Activated T-cell treated with anti-CD3 and anti-CD28 coated beads, Interleukin-2, amount 50 U/mL, for 4 hours (primary cell): ENCODE measurements at regions not wholly inside any gene's neighbourhood (a gene's known extent, or its start where the extent isn't known, plus 50 kb on each side); places are given as distances from the start of the nearest gene placed in this dataset.

Experiments
- ATAC-seq, 2 donors: fragments of 200-7000 bp; cut with Tn5 transposase; one replicate each; pipeline ENCODE4 v1.10.0; 2021
- DNase-seq: peaks from one replicate; pipeline ENCODE4 v3.0.0-alpha.2; 2020
- H3K27me3 Mint-ChIP-seq: one replicate; pipeline ENCODE4 v1.8.0; 2021; ENCODE audit warnings: low read depth, mixed read lengths
- H3K36me3 Mint-ChIP-seq: one replicate; pipeline ENCODE4 v1.8.0; 2022; ENCODE audit warnings: mixed read lengths; ENCODE audit not compliant: insufficient read depth
- H3K4me1 Mint-ChIP-seq: one replicate; pipeline ENCODE4 v1.8.0; 2021; ENCODE audit warnings: low read depth, mixed read lengths
- H3K4me3 Mint-ChIP-seq: one replicate; pipeline ENCODE4 v1.8.0; 2021; ENCODE audit warnings: mild to moderate bottlenecking, moderate library complexity, mixed read lengths
- H3K9me3 Mint-ChIP-seq: one replicate; pipeline ENCODE4 v1.8.0; 2021; ENCODE audit warnings: mixed read lengths

DNA sequence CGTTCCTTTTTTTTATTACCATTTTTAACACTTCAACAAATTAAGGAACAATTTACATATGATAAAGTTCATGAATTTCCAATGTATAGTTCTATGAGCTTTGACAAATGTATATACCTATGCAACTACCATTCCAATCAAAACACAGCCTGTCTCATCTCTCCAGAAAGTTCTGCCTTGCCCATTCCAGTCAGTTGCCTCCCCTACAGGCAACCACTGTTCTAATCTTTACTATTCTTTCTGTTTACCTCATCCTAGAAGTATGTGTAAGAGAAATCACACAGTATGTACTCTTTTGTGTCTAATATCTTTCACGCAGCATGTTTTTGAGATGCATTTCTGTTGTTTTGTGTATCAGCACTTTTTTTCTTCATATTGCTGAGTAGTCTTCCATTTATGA lies 224.9 kb downstream of the KIT start:
- H3K27me3 Mint-ChIP-seq = no peaks in the 10 kb centered on the region
- no peaks in the 10 kb centered on the region for H3K36me3 Mint-ChIP-seq
- DNase-seq = no peak
- H3K4me1 Mint-ChIP-seq = no peaks in the 10 kb centered on the region
- no peaks in the 10 kb centered on the region for H3K9me3 Mint-ChIP-seq
- H3K4me3 Mint-ChIP-seq = no peak overlapping the region
- no peak for ATAC-seq

DNA sequence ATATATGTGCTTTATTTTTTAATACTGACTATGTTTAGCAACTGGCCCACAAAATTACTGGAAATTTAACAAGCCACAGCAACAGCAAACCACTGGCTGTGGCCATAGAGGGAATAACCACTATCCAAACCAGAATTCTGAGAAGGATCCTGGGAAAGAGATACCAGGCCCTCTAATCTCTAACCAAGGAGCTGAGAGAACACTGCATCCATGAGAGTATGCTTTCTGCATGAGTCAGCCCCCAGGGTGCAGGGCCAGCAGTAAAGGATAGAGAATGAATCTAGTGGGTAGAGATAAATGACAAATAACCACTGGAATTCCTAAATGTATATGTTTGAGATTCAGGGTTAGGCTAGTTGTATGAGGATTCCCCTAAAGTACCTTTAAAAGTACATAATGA lies 221.8 kb downstream of the KIT start:
- no peaks in the 10 kb centered on the region for H3K4me1 Mint-ChIP-seq

DNA sequence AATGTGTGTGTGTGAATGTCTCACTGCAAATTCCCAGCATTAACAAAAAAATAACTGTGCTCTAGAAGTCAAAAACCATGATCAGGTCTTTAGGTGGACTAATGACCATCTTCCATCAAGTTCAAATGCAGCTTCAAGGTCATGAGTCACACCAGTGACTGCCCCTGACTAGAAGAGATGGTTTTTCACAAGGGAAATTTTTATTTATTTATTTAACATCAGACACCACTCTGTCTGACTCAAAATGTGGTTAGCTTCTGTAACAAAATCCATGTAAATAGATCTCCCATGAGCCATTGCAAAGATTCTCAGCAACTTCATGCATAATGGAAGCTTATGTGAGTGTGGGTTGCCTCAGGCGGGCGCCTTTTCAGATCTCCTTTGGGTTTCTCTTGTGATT lies 219.2 kb downstream of the KIT start:
- Mint-ChIP-seq H3K27me3 (no peaks in the 10 kb centered on the region), H3K4me3 (no peak overlapping the region), H3K4me1 (no peaks in the 10 kb centered on the region), H3K36me3 (no peaks in the 10 kb centered on the region), H3K9me3 (peaks cover 8% of the 10 kb centered on the region)
- ATAC-seq (no peak), DNase-seq (no peak)

More for the DNA sequence above, 221.8 kb downstream of the KIT start:
- DNase-seq = no peak
- no peak for ATAC-seq
- Mint-ChIP-seq H3K9me3 (peaks cover 8% of the 10 kb centered on the region), H3K4me3 (no peak overlapping the region), H3K27me3 (no peaks in the 10 kb centered on the region), H3K36me3 (no peaks in the 10 kb centered on the region)

DNA sequence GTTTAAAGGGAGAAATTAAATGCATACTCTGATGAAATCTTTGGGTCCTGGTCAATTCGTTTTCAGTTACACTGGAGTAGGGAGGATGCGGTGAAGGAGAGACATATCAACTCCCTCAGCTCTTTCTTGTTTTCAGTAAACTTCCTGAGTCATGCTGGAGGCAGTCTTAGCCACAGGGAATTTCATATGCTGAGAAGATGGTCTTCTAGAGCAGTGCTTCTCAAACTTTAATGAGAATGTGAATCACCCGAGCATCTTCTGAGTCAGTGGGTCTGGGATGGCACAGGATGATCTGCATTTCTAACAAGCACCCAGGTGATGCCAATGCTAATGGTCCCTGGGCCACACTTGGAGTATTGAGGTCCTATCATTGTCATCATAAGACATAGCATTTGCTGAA lies 214.5 kb downstream of the KIT start:
- Mint-ChIP-seq H3K27me3 (no peaks in the 10 kb centered on the region), H3K36me3 (no peaks in the 10 kb centered on the region), H3K4me1 (no peaks in the 10 kb centered on the region), H3K9me3 (peaks cover 8% of the 10 kb centered on the region), H3K4me3 (no peak overlapping the region)
- DNase-seq (no peak), ATAC-seq (no peak)

GRCh38 chr4:54863571-54864255 lies 206.0 kb downstream of the KIT start:
- no peaks in the 10 kb centered on the region for H3K9me3 Mint-ChIP-seq
- ATAC-seq (no peak), DNase-seq (no peak)
- H3K36me3 Mint-ChIP-seq = no peaks in the 10 kb centered on the region
- no peak overlapping the region for H3K4me3 Mint-ChIP-seq
- no peaks in the 10 kb centered on the region for H3K4me1 Mint-ChIP-seq
- no peaks in the 10 kb centered on the region for H3K27me3 Mint-ChIP-seq

DNA sequence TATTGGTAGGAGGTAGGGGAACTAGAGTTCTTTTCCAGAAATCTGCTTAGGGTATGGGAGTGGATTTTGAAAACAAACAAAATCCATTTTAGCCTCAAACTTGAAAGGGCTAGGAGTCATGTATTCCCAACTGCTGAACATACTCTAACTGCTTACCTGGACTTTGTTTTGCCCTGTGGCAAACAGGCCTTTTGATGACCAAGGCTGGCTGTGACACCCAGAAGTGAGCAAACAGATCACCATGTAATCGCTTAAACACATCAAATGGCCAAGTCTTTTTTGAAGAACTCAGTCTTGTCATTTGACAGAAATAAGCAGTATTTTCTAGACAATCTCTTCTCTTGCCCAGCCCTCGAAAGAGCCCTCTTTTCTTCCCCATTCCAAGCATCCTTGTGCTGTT lies 203.4 kb downstream of the KIT start:
- no peak for DNase-seq
- Mint-ChIP-seq H3K36me3 (no peaks in the 10 kb centered on the region), H3K4me1 (no peaks in the 10 kb centered on the region), H3K4me3 (no peak overlapping the region), H3K27me3 (no peaks in the 10 kb centered on the region), H3K9me3 (no peaks in the 10 kb centered on the region)
- ATAC-seq = no peak

DNA sequence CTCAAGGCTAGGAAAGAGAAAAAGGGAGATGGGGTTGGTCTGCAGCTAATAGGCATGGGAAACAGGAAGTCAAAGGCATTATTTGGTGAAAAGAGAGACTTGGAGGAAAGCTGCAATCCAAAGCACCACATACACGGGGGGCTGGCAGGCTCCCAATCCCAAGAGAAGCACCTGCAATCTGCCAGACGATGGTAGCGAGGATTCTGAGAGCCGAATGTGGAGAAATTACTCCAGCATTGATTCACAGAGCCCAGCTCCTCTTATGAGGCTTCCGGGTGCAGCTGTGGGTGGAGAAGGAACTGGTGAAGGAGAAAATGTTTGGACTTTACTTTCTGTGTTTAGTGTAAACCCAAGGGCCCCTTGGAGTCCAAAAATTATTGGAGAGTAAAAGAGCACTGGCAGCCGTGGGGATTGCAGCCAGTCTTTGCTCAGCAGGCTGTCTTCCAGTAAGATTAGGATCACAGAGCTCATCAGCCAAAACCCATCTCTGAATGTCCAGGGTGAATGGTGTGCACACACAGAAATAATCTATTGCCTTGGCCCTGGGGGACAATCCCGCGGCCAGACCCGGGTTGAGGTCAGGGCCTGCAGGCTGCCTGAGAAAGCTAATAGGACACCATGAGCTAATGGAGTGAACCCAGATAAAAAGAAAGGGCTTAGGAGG lies 197.6 kb downstream of the KIT start:
- no peaks in the 10 kb centered on the region for H3K36me3 Mint-ChIP-seq
- ATAC-seq = no peak
- no peak overlapping the region for H3K4me3 Mint-ChIP-seq
- no peak for DNase-seq
- H3K9me3 Mint-ChIP-seq = no peaks in the 10 kb centered on the region
- H3K4me1 Mint-ChIP-seq = no peaks in the 10 kb centered on the region
- H3K27me3 Mint-ChIP-seq = no peaks in the 10 kb centered on the region

DNA sequence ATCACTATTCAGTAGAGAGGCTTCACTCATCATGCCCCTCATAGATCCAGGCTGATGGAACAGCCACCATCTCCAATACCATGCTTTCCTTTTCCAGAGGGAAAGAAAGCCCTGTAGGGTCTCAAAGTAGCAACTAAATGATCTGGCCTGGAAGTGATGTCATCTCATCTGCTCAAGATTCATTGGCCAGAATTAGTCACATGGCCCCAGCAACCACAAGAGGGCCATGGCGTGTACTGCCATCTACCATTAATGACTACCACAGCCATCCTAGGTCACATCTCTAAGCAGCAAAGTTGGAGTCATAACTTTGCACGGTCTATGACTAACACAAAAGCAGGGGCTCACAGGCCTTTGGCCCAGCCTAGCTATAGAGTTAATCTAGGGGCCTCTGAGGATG lies 194.8 kb downstream of the KIT start:
- no peaks in the 10 kb centered on the region for H3K27me3 Mint-ChIP-seq
- DNase-seq = no peak
- H3K4me1 Mint-ChIP-seq = no peaks in the 10 kb centered on the region
- no peaks in the 10 kb centered on the region for H3K9me3 Mint-ChIP-seq
- no peak for ATAC-seq
- no peaks in the 10 kb centered on the region for H3K36me3 Mint-ChIP-seq
- H3K4me3 Mint-ChIP-seq = no peak overlapping the region

GRCh38 chr4:54852054-54852453 lies 194.3 kb downstream of the KIT start:
- DNase-seq (no peak), ATAC-seq (no peak)
- no peaks in the 10 kb centered on the region for H3K36me3 Mint-ChIP-seq
- H3K4me3 Mint-ChIP-seq = no peak overlapping the region
- no peaks in the 10 kb centered on the region for H3K4me1 Mint-ChIP-seq
- H3K27me3 Mint-ChIP-seq = no peaks in the 10 kb centered on the region
- no peaks in the 10 kb centered on the region for H3K9me3 Mint-ChIP-seq

- H3K9me3 Mint-ChIP-seq = no peaks in the 10 kb centered on the region
- ATAC-seq = no peak
These were observed 187.2 kb downstream of the KIT start for GRCh38 chr4:54844911-54845310.

DNA sequence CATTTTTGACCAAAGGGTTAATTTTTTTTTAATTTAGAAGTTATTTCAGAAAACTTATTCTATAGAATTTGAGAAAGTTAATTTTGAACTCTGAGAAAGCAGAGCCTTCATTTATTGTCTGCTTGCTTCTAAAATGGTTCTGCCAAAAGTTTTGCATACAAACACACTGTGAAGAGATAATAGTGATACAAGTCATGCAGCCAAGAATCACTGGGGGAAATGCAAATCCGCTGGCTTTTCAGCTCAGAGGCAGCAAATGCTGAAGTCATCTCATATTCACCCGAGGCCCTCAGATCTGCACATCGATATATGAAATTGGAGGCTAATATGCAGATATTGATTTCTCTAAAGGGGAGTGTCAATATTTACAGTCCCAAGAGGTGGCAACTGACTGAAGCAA lies 186.2 kb downstream of the KIT start:
- Mint-ChIP-seq H3K36me3 (no peaks in the 10 kb centered on the region), H3K9me3 (no peaks in the 10 kb centered on the region), H3K4me1 (no peaks in the 10 kb centered on the region), H3K27me3 (no peaks in the 10 kb centered on the region), H3K4me3 (no peak overlapping the region)
- ATAC-seq (no peak), DNase-seq (no peak)

More at GRCh38 chr4:54844911-54845310, 187.2 kb downstream of the KIT start:
- Mint-ChIP-seq H3K27me3 (no peaks in the 10 kb centered on the region), H3K4me1 (no peaks in the 10 kb centered on the region), H3K36me3 (no peaks in the 10 kb centered on the region), H3K4me3 (no peak overlapping the region)
- DNase-seq = no peak

GRCh38 chr4:54843106-54843505 lies 185.3 kb downstream of the KIT start:
- Mint-ChIP-seq H3K36me3 (no peaks in the 10 kb centered on the region), H3K4me1 (no peaks in the 10 kb centered on the region), H3K9me3 (no peaks in the 10 kb centered on the region), H3K4me3 (no peak overlapping the region), H3K27me3 (no peaks in the 10 kb centered on the region)
- ATAC-seq (no peak), DNase-seq (no peak)

DNA sequence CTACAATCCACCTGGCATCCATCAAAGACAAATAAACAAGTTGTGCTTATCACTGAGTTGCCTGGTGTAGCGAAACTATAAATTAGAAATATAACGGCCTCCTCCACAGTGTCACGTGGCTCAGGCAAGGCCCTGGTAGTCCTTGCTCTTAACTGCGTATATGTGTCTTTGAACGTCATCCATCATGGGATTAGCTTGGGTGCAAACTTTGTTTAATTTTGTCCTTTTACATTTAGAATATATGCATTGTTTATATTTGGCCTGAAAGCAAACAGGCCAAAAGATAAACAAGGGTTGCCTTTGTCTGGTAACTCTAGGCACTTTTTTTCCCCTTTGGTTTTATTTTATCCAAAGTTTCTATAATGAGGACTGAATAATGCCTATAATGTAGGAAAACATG lies 184.9 kb downstream of the KIT start:
- no peaks in the 10 kb centered on the region for H3K36me3 Mint-ChIP-seq
- ATAC-seq (no peak), DNase-seq (no peak)

GRCh38 chr4:54842226-54842625 lies 184.5 kb downstream of the KIT start:
- DNase-seq (no peak), ATAC-seq (no peak)
- Mint-ChIP-seq H3K4me1 (no peaks in the 10 kb centered on the region), H3K36me3 (no peaks in the 10 kb centered on the region), H3K4me3 (no peak overlapping the region), H3K9me3 (no peaks in the 10 kb centered on the region), H3K27me3 (no peaks in the 10 kb centered on the region)

More for the DNA sequence above, 184.9 kb downstream of the KIT start:
- Mint-ChIP-seq H3K4me3 (no peak overlapping the region), H3K9me3 (no peaks in the 10 kb centered on the region), H3K27me3 (no peaks in the 10 kb centered on the region), H3K4me1 (no peaks in the 10 kb centered on the region)

GRCh38 chr4:54840992-54841768 lies 183.4 kb downstream of the KIT start:
- no peak overlapping the region for H3K4me3 Mint-ChIP-seq

More at GRCh38 chr4:54840992-54841768, 183.4 kb downstream of the KIT start:
- Mint-ChIP-seq H3K36me3 (no peaks in the 10 kb centered on the region), H3K4me1 (no peaks in the 10 kb centered on the region), H3K9me3 (no peaks in the 10 kb centered on the region), H3K27me3 (no peaks in the 10 kb centered on the region)
- ATAC-seq (no peak), DNase-seq (no peak)
